Neuron (in vitro differentiated cells): ENCODE measurements at regions not wholly inside any gene's neighbourhood (a gene's known extent, or its start where the extent isn't known, plus 50 kb on each side); places are given as distances from the start of the nearest gene placed in this dataset.
"Not testable (repeated sequence)": the region's sequence is repeated elsewhere in the genome, so short reads cannot be mapped to it uniquely, and the experiment has no call there.

Experiments used
- H2AFZ ChIP-seq: one replicate; pipeline ENCODE4 v1.6.1; 2013; ENCODE audit warnings: low read depth, mild to moderate bottlenecking, inconsistent platforms, low read length, moderate library complexity
- H3K27me3 ChIP-seq: one replicate; pipeline ENCODE4 v1.6.1; 2013; ENCODE audit warnings: low read length; ENCODE audit not compliant: insufficient read depth
- H3K36me3 ChIP-seq: one replicate; pipeline ENCODE4 v1.6.1; 2013; ENCODE audit warnings: low read length; ENCODE audit not compliant: insufficient read depth
- H3K4me1 ChIP-seq: one replicate; pipeline ENCODE4 v1.6.1; 2013; ENCODE audit warnings: low read length; ENCODE audit not compliant: insufficient read depth
- H3K4me3 ChIP-seq: 2 replicates; pipeline ENCODE4 v1.5.1; 2013; ENCODE audit warnings: mild to moderate bottlenecking, low read length, moderate library complexity
- H3K9me3 ChIP-seq: one replicate; pipeline ENCODE4 v1.6.1; 2013; ENCODE audit warnings: low read length

DNA sequence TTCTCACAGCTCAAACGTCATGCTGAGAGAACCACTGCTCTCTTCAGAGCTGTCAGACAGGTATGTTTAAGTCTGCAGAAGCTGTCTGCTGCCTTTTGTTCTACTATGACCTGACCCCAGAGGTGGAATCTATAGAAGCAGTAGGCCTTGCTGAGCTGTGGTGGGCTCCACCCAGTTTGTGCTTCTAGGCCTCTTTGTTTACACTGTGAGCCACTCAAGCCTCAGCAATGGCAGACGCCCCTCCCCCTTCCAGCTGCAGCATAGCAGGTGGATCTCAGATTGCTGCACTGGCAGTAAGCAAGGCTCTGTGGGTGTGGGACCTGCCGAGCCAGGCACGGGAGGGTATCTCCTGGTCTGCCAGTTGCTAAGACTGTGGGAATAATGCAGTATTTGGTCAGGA lies 350.5 kb upstream of the EMCN start:
- not testable (repeated sequence) for H3K27me3 ChIP-seq, H3K9me3 ChIP-seq, H3K4me1 ChIP-seq, H3K36me3 ChIP-seq
- peak overlapping the region; percentile 15 for H3K4me3 ChIP-seq
- H2AFZ ChIP-seq = peak overlapping the region; percentile 75

DNA sequence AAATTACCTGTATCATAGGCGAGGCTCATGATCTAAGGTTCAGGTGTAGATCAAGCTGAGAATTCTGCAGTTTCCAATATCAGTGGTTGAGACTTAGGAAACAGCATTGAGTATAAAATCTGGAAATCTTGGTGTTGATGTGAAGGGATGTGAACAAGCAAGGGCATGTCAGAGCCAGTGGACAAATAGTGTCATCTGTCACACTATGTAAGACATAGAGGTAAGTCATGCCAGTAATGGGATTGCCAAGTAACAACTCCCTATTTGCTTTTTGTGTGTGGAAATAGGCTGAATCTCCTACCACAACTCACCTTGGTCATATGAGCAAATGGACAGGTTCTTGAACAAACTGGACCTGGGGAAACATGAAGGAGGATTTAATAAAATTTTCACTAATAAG lies 334.5 kb upstream of the EMCN start:
- H3K36me3 ChIP-seq = no peaks in the 10 kb centered on the region
- H3K4me1 ChIP-seq = no peaks in the 10 kb centered on the region
- no peak overlapping the region for H3K4me3 ChIP-seq
- H2AFZ ChIP-seq = no peak overlapping the region
- no peaks in the 10 kb centered on the region for H3K27me3 ChIP-seq
- H3K9me3 ChIP-seq = no peaks in the 10 kb centered on the region

- Histone ChIP-seq H2AFZ (no peak overlapping the region), H3K36me3 (no peaks in the 10 kb centered on the region), H3K4me3 (no peak overlapping the region), H3K4me1 (no peaks in the 10 kb centered on the region), H3K27me3 (no peaks in the 10 kb centered on the region), H3K9me3 (no peaks in the 10 kb centered on the region)
These were observed 331.5 kb upstream of the EMCN start for GRCh38 chr4:100849319-100849718.

- Histone ChIP-seq H3K27me3 (no peaks in the 10 kb centered on the region), H3K36me3 (no peaks in the 10 kb centered on the region), H3K4me3 (no peak overlapping the region), H3K9me3 (no peaks in the 10 kb centered on the region), H3K4me1 (no peaks in the 10 kb centered on the region), H2AFZ (no peak overlapping the region)
These were observed 331.0 kb upstream of the EMCN start for GRCh38 chr4:100848841-100849240.

DNA sequence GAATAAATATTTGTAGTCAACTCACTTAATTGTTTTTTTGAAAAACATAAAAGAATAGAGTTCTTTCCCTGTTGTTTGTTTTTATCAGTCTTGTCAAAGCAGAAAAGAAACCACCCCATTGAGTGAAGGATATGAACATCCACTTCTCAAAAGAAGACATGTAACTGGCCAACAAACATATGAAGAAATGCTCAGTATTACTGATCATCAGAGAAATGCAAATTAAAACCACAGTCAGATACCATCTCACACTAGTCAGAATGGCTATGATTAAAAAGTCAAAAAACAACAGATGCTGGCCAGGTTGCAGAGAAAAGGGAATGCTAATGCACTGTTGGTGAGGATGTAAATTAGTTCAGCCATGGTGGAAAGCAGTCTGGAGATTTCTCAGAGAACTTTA lies 326.1 kb upstream of the EMCN start:
- no peaks in the 10 kb centered on the region for H3K36me3 ChIP-seq
- H3K4me1 ChIP-seq = no peaks in the 10 kb centered on the region
- no peak overlapping the region for H3K4me3 ChIP-seq
- H3K9me3 ChIP-seq = no peaks in the 10 kb centered on the region
- no peak overlapping the region for H2AFZ ChIP-seq
- no peaks in the 10 kb centered on the region for H3K27me3 ChIP-seq

GRCh38 chr4:100842856-100843255 lies 325.0 kb upstream of the EMCN start:
- Histone ChIP-seq H3K4me3 (no peak overlapping the region), H3K27me3 (no peaks in the 10 kb centered on the region), H3K9me3 (no peaks in the 10 kb centered on the region), H2AFZ (no peak overlapping the region), H3K36me3 (no peaks in the 10 kb centered on the region), H3K4me1 (peaks cover 10% of the 10 kb centered on the region)

DNA sequence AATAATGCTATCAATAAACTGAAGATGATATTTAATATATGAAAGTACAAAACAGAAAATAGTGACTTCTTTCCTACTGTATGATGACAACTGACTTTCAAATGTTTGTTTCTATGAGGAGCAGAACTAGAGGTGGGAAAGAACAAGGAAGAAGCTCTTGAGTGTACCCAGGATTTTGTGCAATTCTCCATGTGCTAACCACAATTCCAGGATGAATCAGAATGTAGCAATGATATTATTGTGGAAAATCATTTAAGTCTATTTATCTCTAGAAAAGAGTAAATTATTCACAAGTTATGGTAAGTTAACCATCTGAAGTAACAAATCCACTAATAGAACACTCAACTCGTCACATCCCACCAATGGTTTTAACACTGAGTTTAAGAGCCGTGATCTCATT lies 324.1 kb upstream of the EMCN start:
- H3K27me3 ChIP-seq = no peaks in the 10 kb centered on the region
- H3K36me3 ChIP-seq = no peaks in the 10 kb centered on the region
- H3K4me1 ChIP-seq = peaks cover 16% of the 10 kb centered on the region
- no peak overlapping the region for H3K4me3 ChIP-seq
- H2AFZ ChIP-seq = no peak overlapping the region
- H3K9me3 ChIP-seq = no peaks in the 10 kb centered on the region

DNA sequence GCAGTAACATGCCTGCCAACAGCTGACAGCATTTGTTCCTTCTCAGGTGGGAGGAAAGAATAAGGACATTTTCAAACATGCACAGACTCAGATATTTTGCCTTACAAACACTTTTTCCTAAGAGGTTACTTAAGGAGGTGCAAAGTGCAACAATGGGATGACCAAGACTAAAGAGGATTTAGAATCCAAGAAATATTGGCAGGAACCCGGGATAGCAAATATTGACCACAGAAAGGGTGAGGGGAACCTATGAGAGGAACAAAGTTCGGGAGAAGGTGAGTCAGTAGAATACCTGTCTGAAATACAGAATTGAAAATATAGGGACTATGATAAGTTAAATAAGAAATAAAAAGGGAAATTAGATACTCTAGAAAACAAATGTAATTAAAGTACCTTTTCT lies 321.9 kb upstream of the EMCN start:
- Histone ChIP-seq H3K27me3 (no peaks in the 10 kb centered on the region), H2AFZ (no peak overlapping the region), H3K9me3 (no peaks in the 10 kb centered on the region), H3K4me1 (peaks cover 17% of the 10 kb centered on the region), H3K4me3 (no peak overlapping the region), H3K36me3 (no peaks in the 10 kb centered on the region)

- no peak overlapping the region for H2AFZ ChIP-seq
- H3K9me3 ChIP-seq = no peaks in the 10 kb centered on the region
- peaks cover 17% of the 10 kb centered on the region for H3K4me1 ChIP-seq
- H3K4me3 ChIP-seq = no peak overlapping the region
- H3K27me3 ChIP-seq = no peaks in the 10 kb centered on the region
- no peaks in the 10 kb centered on the region for H3K36me3 ChIP-seq
These were observed 320.5 kb upstream of the EMCN start for GRCh38 chr4:100838286-100838685.

DNA sequence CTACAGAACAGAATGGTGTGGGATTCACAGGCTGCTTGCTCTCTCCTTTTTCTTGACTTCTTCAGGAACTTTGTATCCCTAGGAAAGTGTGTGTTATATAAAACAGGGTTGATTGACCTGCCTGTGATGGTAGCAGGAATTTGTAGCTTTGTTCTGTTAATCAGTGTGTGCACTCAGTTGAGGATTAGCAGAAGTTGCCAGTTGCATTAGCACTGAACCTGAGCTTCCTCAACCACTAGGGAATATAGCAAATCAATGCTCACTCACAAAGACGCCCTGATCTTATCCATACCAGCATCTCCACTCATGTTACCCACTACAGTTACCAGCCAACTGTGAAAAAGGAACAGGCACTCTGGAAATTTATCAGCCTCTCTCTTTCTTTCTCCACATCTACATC lies 319.1 kb upstream of the EMCN start:
- H3K27me3 ChIP-seq = no peaks in the 10 kb centered on the region
- H3K36me3 ChIP-seq = no peaks in the 10 kb centered on the region
- no peaks in the 10 kb centered on the region for H3K9me3 ChIP-seq
- H2AFZ ChIP-seq = no peak overlapping the region
- H3K4me3 ChIP-seq = no peak overlapping the region
- peaks cover 17% of the 10 kb centered on the region for H3K4me1 ChIP-seq

DNA sequence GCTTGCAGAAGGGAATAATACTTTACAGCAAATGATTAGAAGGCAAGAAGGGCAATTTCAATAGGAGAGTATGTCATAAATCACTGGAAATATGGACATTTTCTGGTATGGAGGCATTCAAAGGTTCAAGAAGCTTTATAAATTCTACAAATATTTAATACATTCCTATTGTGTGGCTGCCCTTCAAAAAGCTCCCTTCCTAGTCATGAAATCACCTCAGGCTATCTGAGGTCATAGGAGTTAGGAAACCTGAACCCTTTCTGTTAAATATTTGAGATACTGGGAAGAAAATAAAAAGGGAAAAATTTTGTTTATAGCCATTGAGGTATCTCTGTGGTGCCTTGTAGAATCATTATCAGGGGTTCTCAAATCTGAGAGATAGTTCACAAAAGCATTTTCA lies 316.8 kb upstream of the EMCN start:
- no peaks in the 10 kb centered on the region for H3K36me3 ChIP-seq
- no peak overlapping the region for H3K4me3 ChIP-seq
- H2AFZ ChIP-seq = no peak overlapping the region
- H3K4me1 ChIP-seq = peaks cover 17% of the 10 kb centered on the region
- H3K27me3 ChIP-seq = no peaks in the 10 kb centered on the region
- H3K9me3 ChIP-seq = no peaks in the 10 kb centered on the region

GRCh38 chr4:100833906-100834305 lies 316.1 kb upstream of the EMCN start:
- H3K9me3 ChIP-seq = no peaks in the 10 kb centered on the region
- H3K36me3 ChIP-seq = no peaks in the 10 kb centered on the region
- no peak overlapping the region for H2AFZ ChIP-seq
- H3K4me1 ChIP-seq = peaks cover 17% of the 10 kb centered on the region
- no peak overlapping the region for H3K4me3 ChIP-seq
- H3K27me3 ChIP-seq = no peaks in the 10 kb centered on the region

DNA sequence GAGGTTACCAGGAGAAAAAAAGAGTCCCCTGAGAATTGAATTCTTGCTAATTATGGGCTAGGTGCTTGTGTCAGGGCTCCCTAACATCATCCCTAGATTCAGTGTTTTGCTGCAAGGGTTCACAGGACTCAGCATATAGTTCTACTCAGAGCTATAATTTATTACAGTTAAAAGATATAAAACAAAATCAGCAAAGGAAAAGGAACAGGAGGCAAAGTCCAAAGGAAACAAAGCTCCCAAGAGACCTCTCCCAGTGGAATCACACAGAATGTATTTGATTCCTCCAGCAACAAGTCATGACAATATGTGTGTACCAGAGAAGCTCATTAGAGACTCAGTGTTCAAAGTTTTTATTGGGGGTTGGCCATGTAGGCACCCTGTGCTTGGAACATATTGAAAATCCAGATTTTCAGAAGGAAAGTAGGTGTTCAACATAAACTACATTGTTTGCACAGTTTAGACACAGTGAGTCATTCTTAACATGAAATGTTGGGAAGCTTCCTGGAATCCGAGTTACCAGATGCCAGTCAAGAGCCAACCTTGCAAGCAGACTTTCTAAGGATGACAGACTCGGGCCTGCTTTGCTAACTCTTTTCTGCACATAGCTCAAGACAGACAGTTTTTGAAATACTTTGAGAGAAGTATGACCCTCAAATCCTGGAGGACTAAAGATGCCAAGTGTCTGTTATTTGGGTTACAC lies 311.3 kb upstream of the EMCN start:
- Histone ChIP-seq H3K27me3 (no peaks in the 10 kb centered on the region), H3K36me3 (no peaks in the 10 kb centered on the region), H3K4me3 (no peak overlapping the region), H2AFZ (no peak overlapping the region), H3K9me3 (no peaks in the 10 kb centered on the region), H3K4me1 (peaks cover under 1% of the 10 kb centered on the region)

GRCh38 chr4:100828364-100828763 lies 310.5 kb upstream of the EMCN start:
- no peaks in the 10 kb centered on the region for H3K27me3 ChIP-seq
- no peaks in the 10 kb centered on the region for H3K9me3 ChIP-seq
- no peak overlapping the region for H2AFZ ChIP-seq

More at GRCh38 chr4:100828364-100828763, 310.5 kb upstream of the EMCN start:
- Histone ChIP-seq H3K36me3 (no peaks in the 10 kb centered on the region), H3K4me3 (no peak overlapping the region), H3K4me1 (peaks cover 8% of the 10 kb centered on the region)
